ENCODE measurements at regions not wholly inside any gene's neighbourhood (a gene's known extent, or its start where the extent isn't known, plus 50 kb on each side); places are given as distances from the start of the nearest gene placed in this dataset.
"Not testable (repeated sequence)": the region's sequence is repeated elsewhere in the genome, so short reads cannot be mapped to it uniquely, and the experiment has no call there.

GRCh38 chr7:42567051-42567450, 330.0 kb upstream of the GLI3 start:
- ATAC-seq: no peak
- DNase-seq: no peak
- Histone ChIP-seq H3K36me3 (no peaks in the 10 kb centered on the region), H3K27ac (peak overlapping the region in 1 of 2 donors; percentile 15), H3K4me1 (no peaks in the 10 kb centered on the region), H3K9me3 (peaks cover 0 to 7% of the 10 kb centered on the region in 2 donors), H3K27me3 (no peaks in the 10 kb centered on the region), H3K4me3 (no peak overlapping the region)
- intact Hi-C loops (cut with DNase I): no loop called here
- TF ChIP-seq CTCF (IDR thresholded peaks at IDR 0.05): no peak

- H3K36me3 ChIP-seq: no peaks in the 10 kb centered on the region
- intact Hi-C loops (cut with DNase I): no loop called here
- no peak overlapping the region for H3K27ac ChIP-seq
- H3K27me3 ChIP-seq: no peaks in the 10 kb centered on the region
- no peak for ATAC-seq
- no peak for DNase-seq
- TF ChIP-seq CTCF (IDR thresholded peaks at IDR 0.05): no peak
- H3K4me3 ChIP-seq: no peak overlapping the region
- H3K4me1 ChIP-seq: no peaks in the 10 kb centered on the region
- H3K9me3 ChIP-seq: peaks cover 0 to 18% of the 10 kb centered on the region in 2 donors
These were observed 324.8 kb upstream of the GLI3 start for GRCh38 chr7:42561797-42562196.

GRCh38 chr7:42560866-42561265, 323.9 kb upstream of the GLI3 start:
- no peak for DNase-seq
- ATAC-seq: no peak
- intact Hi-C loops (cut with DNase I): no loop called here
- Histone ChIP-seq H3K27me3 (no peaks in the 10 kb centered on the region), H3K4me1 (no peaks in the 10 kb centered on the region), H3K36me3 (no peaks in the 10 kb centered on the region), H3K9me3 (peaks cover 0 to 26% of the 10 kb centered on the region in 2 donors), H3K4me3 (no peak overlapping the region), H3K27ac (no peak overlapping the region)
- TF ChIP-seq CTCF (IDR thresholded peaks at IDR 0.05): no peak

- DNase-seq; H3K27me3 ChIP-seq; H3K36me3 ChIP-seq; H3K4me1 ChIP-seq; intact Hi-C loops (cut with DNase I); H3K4me3 ChIP-seq; ATAC-seq; H3K27ac ChIP-seq: not testable (repeated sequence)
- peaks cover 0 to 42% of the 10 kb centered on the region in 2 donors for H3K9me3 ChIP-seq
These were observed 317.9 kb upstream of the GLI3 start for GRCh38 chr7:42554932-42555331.

- ATAC-seq (no peak), DNase-seq (no peak)
- no peak for TF ChIP-seq CTCF (IDR thresholded peaks at IDR 0.05)
- Histone ChIP-seq H3K27ac (no peak overlapping the region), H3K4me3 (no peak overlapping the region), H3K4me1 (no peaks in the 10 kb centered on the region), H3K9me3 (peaks cover 0 to 42% of the 10 kb centered on the region in 2 donors), H3K36me3 (no peaks in the 10 kb centered on the region), H3K27me3 (no peaks in the 10 kb centered on the region)
- intact Hi-C loops (cut with DNase I): no loop called here
These were observed 315.2 kb upstream of the GLI3 start for GRCh38 chr7:42552227-42552626.

GRCh38 chr7:42550706-42551470, 313.9 kb upstream of the GLI3 start:
- H3K4me3 ChIP-seq: no peak overlapping the region
- intact Hi-C loops (cut with DNase I): no loop called here
- ATAC-seq: no peak
- no peaks in the 10 kb centered on the region for H3K27me3 ChIP-seq
- no peaks in the 10 kb centered on the region for H3K4me1 ChIP-seq
- H3K36me3 ChIP-seq: no peaks in the 10 kb centered on the region
- DNase-seq: no peak
- peaks cover 0 to 34% of the 10 kb centered on the region in 2 donors for H3K9me3 ChIP-seq
- no peak overlapping the region for H3K27ac ChIP-seq
- TF ChIP-seq CTCF (IDR thresholded peaks at IDR 0.05): no peak
